Subcutaneous abdominal adipose tissue (tissue), 5 donors: ENCODE measurements at regions not wholly inside any gene's neighbourhood (a gene's known extent, or its start where the extent isn't known, plus 50 kb on each side); places are given as distances from the start of the nearest gene placed in this dataset.

Experiments
- H3K27ac ChIP-seq: one replicate; pipeline ENCODE4 v1.7.0; 2013; ENCODE audit warnings: low read depth, mild to moderate bottlenecking, inconsistent platforms, low read length, moderate library complexity
- H3K27me3 ChIP-seq, 5 donors: one replicate each; pipeline ENCODE4 v1.7.0; 2013; ENCODE audit warnings: low read length in 5 of 5, inconsistent platforms in 1 of 5; ENCODE audit not compliant: control insufficient read depth in 5 of 5, insufficient read depth in 4 of 5
- H3K36me3 ChIP-seq, 5 donors: one replicate each; pipeline ENCODE4 v1.7.0; 2013; ENCODE audit warnings: low read length in 5 of 5; ENCODE audit not compliant: control insufficient read depth in 5 of 5, insufficient read depth in 5 of 5
- H3K4me1 ChIP-seq, 5 donors: one replicate each; pipeline ENCODE4 v1.7.0; 2013; ENCODE audit warnings: low read length in 5 of 5, mild to moderate bottlenecking in 3 of 5, moderate library complexity in 1 of 5; ENCODE audit not compliant: control insufficient read depth in 5 of 5, insufficient read depth in 5 of 5
- H3K4me3 ChIP-seq, 5 donors: one replicate each; pipeline ENCODE4 v1.7.0; 2013; ENCODE audit warnings: low read length in 5 of 5, low read depth in 1 of 5
- H3K9ac ChIP-seq, 5 donors: one replicate each; pipeline ENCODE4 v1.7.0; 2013; ENCODE audit warnings: low read length in 5 of 5, mild to moderate bottlenecking in 4 of 5, moderate library complexity in 3 of 5
- H3K9me3 ChIP-seq, 5 donors: one replicate each; pipeline ENCODE4 v1.7.0; 2013; ENCODE audit warnings: low read length in 5 of 5; ENCODE audit not compliant: control insufficient read depth in 5 of 5
- donor health status: healthy.
- donor health status: healthy.
- donor health status: healthy.
- donor health status: healthy.
- donor health status: healthy.

DNA sequence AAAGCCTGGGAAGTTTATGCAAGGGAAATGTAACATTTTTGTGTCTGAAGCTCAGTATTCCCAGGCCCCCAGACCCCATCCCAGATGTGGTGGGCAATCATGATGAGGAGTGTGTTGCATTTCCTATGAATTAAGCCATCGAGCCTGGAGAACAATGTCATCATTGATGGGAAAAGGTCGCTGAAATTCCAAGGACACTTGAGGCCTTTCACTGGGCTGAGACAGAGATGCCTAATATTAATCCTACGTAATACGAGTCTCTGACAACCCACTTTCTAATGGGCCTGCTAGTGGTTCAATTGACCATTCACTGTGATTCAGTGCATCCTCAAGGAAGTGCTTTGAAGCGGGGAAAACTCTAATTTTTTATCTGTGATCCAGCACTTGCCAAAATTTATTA lies 291.6 kb downstream of the PLPP3 start:
- Histone ChIP-seq H3K4me1 (peaks cover 8 to 40% (median 25%) of the 10 kb centered on the region in 5 donors), H3K4me3 (no peak overlapping the region), H3K9me3 (no peaks in the 10 kb centered on the region), H3K27me3 (no peaks in the 10 kb centered on the region), H3K27ac (no peak overlapping the region), H3K9ac (no peak overlapping the region), H3K36me3 (no peaks in the 10 kb centered on the region)

DNA sequence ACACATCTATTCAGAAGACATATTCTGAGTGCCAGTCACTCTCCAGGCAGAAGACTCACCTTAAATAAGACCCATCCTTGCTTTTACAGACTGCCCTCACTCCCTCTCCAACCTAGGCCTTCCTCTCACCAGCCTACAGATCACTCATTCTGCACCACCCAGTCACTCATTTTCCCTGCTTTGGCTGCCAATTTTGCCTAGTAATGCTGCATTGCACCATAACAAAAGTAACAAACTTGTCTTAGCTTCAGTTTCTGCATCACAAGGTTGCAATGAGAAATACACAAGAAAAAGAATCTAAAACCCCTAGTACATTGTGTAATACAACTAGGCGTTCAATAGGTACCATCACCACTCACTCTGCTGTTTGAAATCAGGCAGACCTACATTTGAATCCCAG lies 292.4 kb downstream of the PLPP3 start:
- H3K9ac ChIP-seq = no peak overlapping the region
- H3K9me3 ChIP-seq = no peaks in the 10 kb centered on the region
- H3K4me1 ChIP-seq = peaks cover 6 to 37% (median 21%) of the 10 kb centered on the region in 5 donors
- H3K36me3 ChIP-seq = no peaks in the 10 kb centered on the region
- no peaks in the 10 kb centered on the region for H3K27me3 ChIP-seq
- H3K4me3 ChIP-seq = no peak overlapping the region
- no peak overlapping the region for H3K27ac ChIP-seq

DNA sequence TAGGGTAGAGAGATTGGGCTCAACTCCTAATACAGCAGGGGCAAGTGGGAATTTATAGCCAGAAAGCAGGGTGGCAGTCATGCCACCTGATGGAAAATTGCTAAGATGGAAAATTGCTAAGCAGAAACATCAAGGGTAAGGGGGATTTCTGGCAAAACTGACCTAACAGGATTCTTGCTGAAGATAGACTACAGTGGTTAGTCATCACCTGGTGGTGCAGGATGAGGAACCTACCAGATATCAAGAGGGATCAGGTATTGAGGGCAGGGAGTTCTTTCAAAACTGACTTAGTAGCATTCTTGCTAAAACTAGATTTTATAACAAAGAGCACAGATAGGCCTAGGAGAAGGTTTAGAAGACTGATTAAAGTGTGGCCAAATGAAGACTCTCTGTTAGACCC lies 292.9 kb downstream of the PLPP3 start:
- H3K36me3 ChIP-seq = no peaks in the 10 kb centered on the region
- no peaks in the 10 kb centered on the region for H3K9me3 ChIP-seq
- peaks cover 4 to 33% (median 17%) of the 10 kb centered on the region in 5 donors for H3K4me1 ChIP-seq
- H3K4me3 ChIP-seq = no peak overlapping the region
- no peak overlapping the region for H3K27ac ChIP-seq
- no peaks in the 10 kb centered on the region for H3K27me3 ChIP-seq
- H3K9ac ChIP-seq = no peak overlapping the region

DNA sequence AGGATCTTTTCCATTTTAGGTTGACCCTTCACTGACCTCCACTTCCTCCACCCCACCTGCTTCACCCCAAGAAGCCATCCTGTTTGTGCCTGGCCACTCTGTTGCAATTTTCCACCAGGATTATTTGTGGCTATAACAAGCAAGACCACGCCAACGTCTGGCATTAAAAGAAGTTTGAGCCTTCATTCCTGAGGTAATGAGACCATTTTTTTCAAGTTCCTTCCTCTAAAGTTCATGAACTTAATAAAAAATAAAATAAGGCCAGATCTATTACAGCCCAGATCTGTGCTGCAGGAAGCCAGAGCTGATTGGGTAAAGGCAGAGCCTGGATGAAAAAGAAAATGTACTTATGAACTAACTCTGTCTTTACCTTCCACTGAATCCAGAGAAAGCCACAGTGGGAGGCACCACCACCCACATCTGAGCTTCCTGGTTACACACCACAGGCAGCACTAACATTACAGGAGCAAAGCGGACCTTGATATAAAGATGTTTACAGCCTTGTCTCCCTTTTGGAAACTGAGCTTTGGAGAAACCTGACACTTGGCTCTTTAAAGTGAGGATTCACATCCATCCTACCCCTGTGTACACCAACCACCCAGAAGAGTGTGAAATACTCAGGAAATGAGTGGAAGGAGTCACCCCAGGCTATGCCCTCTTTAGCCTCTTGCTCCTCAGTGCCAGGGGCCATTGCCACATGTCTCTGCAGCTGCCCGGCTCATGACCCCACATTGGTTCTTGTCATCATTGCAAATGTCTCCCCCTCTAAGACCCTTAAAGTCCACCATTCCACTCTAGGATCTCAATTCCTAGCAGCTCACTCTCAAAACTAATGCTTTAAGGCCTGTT lies 293.6 kb downstream of the PLPP3 start:
- no peaks in the 10 kb centered on the region for H3K9me3 ChIP-seq
- no peaks in the 10 kb centered on the region for H3K36me3 ChIP-seq
- H3K4me3 ChIP-seq = no peak overlapping the region
- peaks cover 4 to 25% (median 11%) of the 10 kb centered on the region in 5 donors for H3K4me1 ChIP-seq
- no peak overlapping the region for H3K27ac ChIP-seq
- no peaks in the 10 kb centered on the region for H3K27me3 ChIP-seq
- H3K9ac ChIP-seq = no peak overlapping the region

DNA sequence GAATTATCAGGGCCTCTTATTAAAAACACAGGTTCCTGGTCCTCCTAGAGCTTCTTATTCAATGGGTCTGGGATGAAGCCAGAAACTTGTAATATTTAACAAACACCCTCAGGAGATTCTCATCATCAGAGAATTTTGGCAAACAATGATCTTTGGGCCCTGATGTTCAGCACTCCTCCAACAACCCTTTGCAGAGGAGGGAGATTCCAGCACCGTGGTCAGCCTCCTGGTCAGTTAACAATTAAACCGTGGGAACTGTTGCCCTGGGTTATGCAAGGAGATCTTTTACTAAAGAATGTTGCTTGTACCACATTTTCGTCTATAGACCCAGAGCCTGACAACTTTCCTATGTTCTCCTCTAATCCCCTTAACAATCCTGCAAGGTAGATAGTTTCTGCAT lies 294.4 kb downstream of the PLPP3 start:
- H3K9me3 ChIP-seq = no peaks in the 10 kb centered on the region
- H3K27ac ChIP-seq = no peak overlapping the region
- no peaks in the 10 kb centered on the region for H3K36me3 ChIP-seq
- H3K9ac ChIP-seq = no peak overlapping the region
- no peak overlapping the region for H3K4me3 ChIP-seq
- peaks cover 4 to 24% (median 11%) of the 10 kb centered on the region in 5 donors for H3K4me1 ChIP-seq
- H3K27me3 ChIP-seq = no peaks in the 10 kb centered on the region

DNA sequence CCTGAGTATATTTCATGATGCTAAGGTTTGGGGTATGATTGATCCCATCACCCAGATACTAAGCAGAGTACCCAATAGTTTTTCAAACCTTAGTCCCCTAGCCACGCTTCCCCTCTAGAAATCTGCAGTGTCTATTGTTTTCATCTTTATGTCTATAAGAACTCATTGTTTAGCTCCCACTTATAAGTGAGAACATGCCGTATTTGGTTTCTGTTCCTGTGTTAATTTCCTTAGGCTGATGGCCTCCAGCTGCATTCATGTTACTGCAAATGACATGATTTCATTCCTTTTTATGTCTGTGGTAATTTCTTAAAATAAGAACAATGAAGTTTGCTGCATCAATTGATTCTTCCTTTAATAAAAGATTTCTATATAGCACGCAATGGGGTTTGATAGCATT lies 301.3 kb downstream of the PLPP3 start:
- H3K36me3 ChIP-seq = no peaks in the 10 kb centered on the region
- H3K4me3 ChIP-seq = no peak overlapping the region
- H3K9ac ChIP-seq = no peak overlapping the region
- H3K27ac ChIP-seq = no peak overlapping the region
- H3K9me3 ChIP-seq = no peaks in the 10 kb centered on the region
- H3K4me1 ChIP-seq = no peaks in the 10 kb centered on the region
- no peaks in the 10 kb centered on the region for H3K27me3 ChIP-seq

DNA sequence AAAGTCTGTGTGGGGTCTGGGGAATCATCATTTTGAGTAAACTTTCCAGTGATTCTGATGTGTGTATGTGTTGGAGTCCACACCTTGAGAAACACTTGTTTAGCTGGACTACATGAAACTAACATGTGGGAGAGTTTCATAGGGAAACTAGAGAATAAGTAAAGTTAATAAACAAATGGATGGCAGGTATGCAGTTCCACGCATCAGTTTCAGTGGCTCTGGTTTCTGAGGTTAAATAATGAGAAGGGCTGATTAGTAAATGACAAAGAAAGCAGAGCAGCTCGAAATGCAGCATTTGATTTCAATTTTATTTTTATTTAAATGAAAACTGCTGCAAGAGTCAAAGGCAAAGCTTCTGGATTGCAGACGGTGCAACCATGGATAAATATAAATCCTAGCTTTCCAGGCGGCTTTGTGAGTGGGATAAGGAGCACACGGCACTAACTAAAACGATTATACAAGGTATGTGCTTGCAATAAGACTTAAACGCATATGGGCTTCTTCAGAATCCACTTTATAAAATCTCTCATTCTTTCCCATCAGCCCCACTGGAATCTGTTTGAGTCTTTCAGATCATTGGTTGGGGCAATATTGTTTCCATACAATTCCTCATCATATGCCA lies 310.7 kb downstream of the PLPP3 start:
- no peaks in the 10 kb centered on the region for H3K4me1 ChIP-seq
- no peaks in the 10 kb centered on the region for H3K9me3 ChIP-seq
- no peaks in the 10 kb centered on the region for H3K27me3 ChIP-seq
- no peaks in the 10 kb centered on the region for H3K36me3 ChIP-seq
- H3K4me3 ChIP-seq = no peak overlapping the region
- H3K9ac ChIP-seq = no peak overlapping the region
- no peak overlapping the region for H3K27ac ChIP-seq

DNA sequence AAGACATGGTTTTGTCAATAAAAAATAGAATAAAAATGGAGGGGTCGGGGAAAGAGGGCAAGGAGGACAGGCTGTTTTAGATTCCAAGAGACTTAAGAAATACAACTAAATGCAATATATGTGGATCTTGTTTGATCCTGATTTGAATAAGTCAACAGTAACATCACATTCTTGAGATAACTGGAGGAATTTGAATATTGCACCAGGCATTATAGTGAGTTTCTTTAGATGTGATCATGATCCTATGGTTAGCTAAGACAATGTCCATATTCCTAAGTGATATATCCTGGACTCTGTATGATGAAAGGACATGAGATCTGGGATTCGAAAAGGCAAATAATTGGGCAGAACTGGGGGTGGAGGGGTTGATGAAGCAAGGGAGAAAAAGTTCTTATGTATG lies 311.8 kb downstream of the PLPP3 start:
- Histone ChIP-seq H3K27ac (no peak overlapping the region), H3K4me3 (no peak overlapping the region), H3K36me3 (no peaks in the 10 kb centered on the region), H3K9ac (no peak overlapping the region), H3K27me3 (no peaks in the 10 kb centered on the region), H3K9me3 (no peaks in the 10 kb centered on the region), H3K4me1 (no peaks in the 10 kb centered on the region)

DNA sequence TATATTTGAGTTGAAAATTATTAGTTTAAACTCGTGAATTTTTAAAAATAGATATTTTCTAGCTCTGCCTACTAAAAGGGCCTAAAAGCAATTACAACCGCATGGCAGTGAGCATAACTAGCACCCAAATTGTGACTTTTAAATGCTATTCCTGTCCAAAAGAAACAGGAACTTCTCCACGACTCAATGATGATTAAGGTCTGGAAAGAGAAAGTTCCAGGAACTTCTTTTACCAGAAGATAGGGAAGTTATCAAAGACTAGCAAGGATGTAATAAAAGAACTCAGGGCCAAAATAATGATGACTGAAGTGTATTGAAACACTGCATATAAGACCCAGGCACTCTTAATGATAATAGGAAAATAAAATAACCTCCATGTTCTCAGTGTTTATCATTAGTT lies 313.0 kb downstream of the PLPP3 start:
- Histone ChIP-seq H3K9me3 (no peaks in the 10 kb centered on the region), H3K27ac (no peak overlapping the region), H3K36me3 (no peaks in the 10 kb centered on the region), H3K27me3 (no peaks in the 10 kb centered on the region), H3K4me3 (no peak overlapping the region), H3K4me1 (no peaks in the 10 kb centered on the region), H3K9ac (no peak overlapping the region)

DNA sequence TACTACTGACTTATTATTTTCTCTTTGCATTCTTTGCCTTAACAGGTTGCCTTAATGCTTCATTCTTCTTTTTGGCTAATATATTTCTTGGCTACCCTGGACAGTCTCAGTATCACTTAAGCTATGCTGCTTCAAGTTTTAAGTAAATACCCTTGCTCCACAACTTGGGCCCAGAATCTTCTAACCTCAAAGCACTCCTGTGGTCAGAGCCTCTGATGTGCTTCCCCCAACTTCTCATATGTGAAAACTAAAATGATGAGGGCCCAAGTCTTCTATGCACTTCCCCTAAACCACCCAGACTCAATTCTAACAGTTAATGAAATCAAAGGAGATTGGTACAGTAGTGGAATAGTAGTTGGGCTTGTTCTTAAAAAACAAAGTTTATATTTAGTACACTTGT lies 314.1 kb downstream of the PLPP3 start:
- no peaks in the 10 kb centered on the region for H3K4me1 ChIP-seq
- H3K9me3 ChIP-seq = peaks cover 0 to 5% (median 4%) of the 10 kb centered on the region in 5 donors
- H3K27ac ChIP-seq = no peak overlapping the region
- H3K27me3 ChIP-seq = no peaks in the 10 kb centered on the region
- H3K9ac ChIP-seq = no peak overlapping the region
- no peak overlapping the region for H3K4me3 ChIP-seq
- H3K36me3 ChIP-seq = no peaks in the 10 kb centered on the region
